Spleen (tissue), 11 donors: ENCODE measurements at regions not wholly inside any gene's neighbourhood (a gene's known extent, or its start where the extent isn't known, plus 50 kb on each side); places are given as distances from the start of the nearest gene placed in this dataset.

Experiments used
- DNase-seq: peaks from one replicate; pipeline ENCODE4 v3.0.0-alpha.2; 2020
- H3K27ac ChIP-seq, 8 donors: fragments of 200-600 bp; sonication (generic) in 7 of 8; 1 replicate in 4 of 8; 2 replicates in 4 of 8; pipeline versions ENCODE4 v1.5.0 to v1.8.0; 2016 to 2021; ENCODE audit warnings: inconsistent platforms in 4 of 8, mild to moderate bottlenecking in 4 of 8, moderate library complexity in 1 of 8
- H3K27me3 ChIP-seq, 7 donors: fragments of 200-600 bp; sonication (generic) in 6 of 7; replicated peaks in 1 of 7; 1 replicate in 4 of 7; 2 replicates in 3 of 7; pipeline versions ENCODE4 v1.5.0 to v1.8.0; 2016 to 2021; ENCODE audit warnings: inconsistent platforms in 3 of 7, mild to moderate bottlenecking in 1 of 7
- H3K36me3 ChIP-seq, 6 donors: fragments of 200-600 bp; sonication (generic) in 5 of 6; 1 replicate in 4 of 6; 2 replicates in 2 of 6; pipeline versions ENCODE4 v1.5.0 to v1.8.0; 2016 to 2021; ENCODE audit warnings: inconsistent platforms in 2 of 6
- H3K4me1 ChIP-seq, 6 donors: fragments of 200-600 bp; sonication (generic) in 5 of 6; 1 replicate in 3 of 6; 2 replicates in 3 of 6; pipeline versions ENCODE4 v1.5.0 to v1.8.0; 2016 to 2021; ENCODE audit warnings: inconsistent platforms in 3 of 6
- H3K4me3 ChIP-seq, 8 donors: fragments of 200-600 bp; sonication (generic) in 7 of 8; 1 replicate in 4 of 8; 2 replicates in 4 of 8; pipeline versions ENCODE4 v1.5.0 to v1.8.0; 2016 to 2021; ENCODE audit warnings: inconsistent platforms in 4 of 8, mild to moderate bottlenecking in 4 of 8, moderate library complexity in 2 of 8
- H3K9me3 ChIP-seq, 8 donors: fragments of 200-600 bp; sonication (generic) in 7 of 8; 1 replicate in 4 of 8; 2 replicates in 4 of 8; pipeline versions ENCODE4 v1.5.0 to v1.8.0; 2016 to 2021; ENCODE audit warnings: inconsistent platforms in 4 of 8
- CTCF ChIP-seq, 11 experiments: fragments of 200-600 bp in 7 of 11; fragments of 450-650 bp in 4 of 11; sonication (generic) in 4 of 11; IDR thresholded peaks in 8 of 11; conservative IDR thresholded peaks in 3 of 11; 1 replicate in 7 of 11; 2 replicates in 4 of 11; pipeline versions ENCODE4 v1.4.0 to v1.8.0; 2016 to 2021; ENCODE audit warnings: antibody characterized with exemption in 11 of 11, inconsistent platforms in 4 of 11, mild to moderate bottlenecking in 1 of 11
- POLR2A ChIP-seq, 3 donors: fragments of 450-650 bp; IDR thresholded peaks; one replicate each; pipeline ENCODE4 v1.5.1; 2017; ENCODE audit warnings: antibody characterized with exemption in 3 of 3, mild to moderate bottlenecking in 1 of 3
- POLR2AphosphoS5 ChIP-seq, 3 donors: sonication (generic); formaldehyde crosslinking; IDR thresholded peaks; one replicate each; pipeline ENCODE4 v1.5.1; 2017; ENCODE audit warnings: antibody characterized with exemption in 3 of 3
- WGBS, 5 donors: extraction: QIAGEN DNeasy Blood & Tissue Kit in 3 of 5; methylation state at CpG; one replicate each; pipeline versions ENCODE4 v1.1.5 to v1.1.7; 2013 to 2018; 5-methylcytosine and 5-hydroxymethylcytosine counted together
- intact Hi-C: fragments of 100-400 bp; cut with DNase I; formaldehyde crosslinking; loops from one replicate; pipeline ENCODE4 v1.15.0; 2023; ENCODE audit warnings: low total_unique reads
- donor health status: healthy with polysubstance abuse.
- donor health status: DM: no; HTN: no; CAD: no; lungs with moderate emphysema.
- donor health status: DM: no; HTN: no; CAD: no.
- donor health status: Bipolar disorder and iron deficiency.
- donor health status: healthy.
- donor health status: DM: no; HTN: no; CAD: no.
- donor health status: DM: yes; HTN: yes; CAD: no.

GRCh38 chr6:19160081-19160730, 677.0 kb upstream of the ID4 start:
- H3K36me3 ChIP-seq: no peaks in the 10 kb centered on the region
- no peak overlapping the region for H3K4me3 ChIP-seq
- H3K27me3 ChIP-seq: no peaks in the 10 kb centered on the region
- H3K9me3 ChIP-seq: no peaks in the 10 kb centered on the region
- no peaks in the 10 kb centered on the region for H3K4me1 ChIP-seq
- intact Hi-C loops: no loop called here
- WGBS, 5 donors: 44 to 68% (median 57%) methylated on average over 2 of the region's 2 CpGs
- no peak for DNase-seq
- TF ChIP-seq POLR2AphosphoS5 (IDR thresholded peaks at IDR 0.05) (no peak), POLR2A (IDR thresholded peaks at IDR 0.05) (no peak), CTCF (IDR thresholded peaks at IDR 0.05 in 8 of 11, conservative IDR thresholded peaks at IDR 0.05 in 3 of 11) (no peak)
- H3K27ac ChIP-seq: no peak overlapping the region

GRCh38 chr6:19167251-19167650, 669.9 kb upstream of the ID4 start:
- H3K9me3 ChIP-seq: no peaks in the 10 kb centered on the region
- H3K36me3 ChIP-seq: no peaks in the 10 kb centered on the region
- intact Hi-C loops: no loop called here
- no peak overlapping the region for H3K4me3 ChIP-seq
- 29 to 40% (median 32%) methylated on average over 2 of the region's 2 CpGs for WGBS, 5 donors
- H3K4me1 ChIP-seq: no peaks in the 10 kb centered on the region
- TF ChIP-seq CTCF (IDR thresholded peaks at IDR 0.05 in 8 of 11, conservative IDR thresholded peaks at IDR 0.05 in 3 of 11): no peak
- no peak for TF ChIP-seq POLR2AphosphoS5 (IDR thresholded peaks at IDR 0.05)
- no peak for TF ChIP-seq POLR2A (IDR thresholded peaks at IDR 0.05)
- no peak for DNase-seq
- H3K27ac ChIP-seq: no peak overlapping the region
- H3K27me3 ChIP-seq: no peaks in the 10 kb centered on the region

- WGBS, 5 donors: 69 to 80% (median 77%) methylated on average over 5 of the region's 5 CpGs
These were observed 667.8 kb upstream of the ID4 start for GRCh38 chr6:19169366-19169765.

GRCh38 chr6:19175023-19175422, 662.1 kb upstream of the ID4 start:
- Histone ChIP-seq H3K27ac (no peak overlapping the region), H3K9me3 (peaks cover 0 to 23% (median 11%) of the 10 kb centered on the region in 8 donors)

More at GRCh38 chr6:19169366-19169765, 667.8 kb upstream of the ID4 start:
- TF ChIP-seq CTCF (IDR thresholded peaks at IDR 0.05 in 8 of 11, conservative IDR thresholded peaks at IDR 0.05 in 3 of 11) (no peak), POLR2A (IDR thresholded peaks at IDR 0.05) (no peak), POLR2AphosphoS5 (IDR thresholded peaks at IDR 0.05) (no peak)
- Histone ChIP-seq H3K4me1 (no peaks in the 10 kb centered on the region), H3K9me3 (peaks cover 0 to 1% (median 0%) of the 10 kb centered on the region in 8 donors), H3K4me3 (no peak overlapping the region), H3K27ac (no peak overlapping the region), H3K27me3 (no peaks in the 10 kb centered on the region), H3K36me3 (no peaks in the 10 kb centered on the region)
- intact Hi-C loops: no loop called here
- no peak for DNase-seq

More at GRCh38 chr6:19175023-19175422, 662.1 kb upstream of the ID4 start:
- H3K36me3 ChIP-seq: no peaks in the 10 kb centered on the region
- no peak for DNase-seq
- intact Hi-C loops: no loop called here
- no peaks in the 10 kb centered on the region for H3K27me3 ChIP-seq
- no peak overlapping the region for H3K4me3 ChIP-seq
- TF ChIP-seq POLR2AphosphoS5 (IDR thresholded peaks at IDR 0.05): no peak
- no peak for TF ChIP-seq POLR2A (IDR thresholded peaks at IDR 0.05)
- no peak for TF ChIP-seq CTCF (IDR thresholded peaks at IDR 0.05 in 8 of 11, conservative IDR thresholded peaks at IDR 0.05 in 3 of 11)
- H3K4me1 ChIP-seq: no peaks in the 10 kb centered on the region
- 74 to 86% (median 78%) methylated on average over 3 of the region's 3 CpGs for WGBS, 5 donors
